22Rv1 (cell line): ENCODE measurements at regions not wholly inside any gene's neighbourhood (a gene's known extent, or its start where the extent isn't known, plus 50 kb on each side); places are given as distances from the start of the nearest gene placed in this dataset.

Experiments
- CTCF ChIP-seq: fragments of 450-650 bp; IDR thresholded peaks from 2 replicates; pipeline ENCODE4 v1.5.1; 2017; ENCODE audit warnings: mild to moderate bottlenecking
- ZFX ChIP-seq: fragments of 450-650 bp; IDR thresholded peaks from 2 replicates; pipeline ENCODE4 v1.6.1; 2017; ENCODE audit warnings: antibody characterized with exemption, borderline replicate concordance

GRCh38 chr7:121479466-121479865 is 83.4 kb upstream of the FAM3C start:
- no peak for TF ChIP-seq CTCF
- no peak for TF ChIP-seq ZFX
